Endometrium (tissue), 2 donors: ENCODE measurements at regions not wholly inside any gene's neighbourhood (a gene's known extent, or its start where the extent isn't known, plus 50 kb on each side); places are given as distances from the start of the nearest gene placed in this dataset.

Source experiments
- FAIRE-seq: peaks from 2 replicates; lab custom pipeline; 2012; peaks lifted over from hg19 to GRCh38; lab: Jason Lieb, UNC
- donor health status: control.
- donor health status: control.

- no peak for FAIRE-seq
These were observed 265.2 kb upstream of the PPP2R2D start for GRCh38 chr10:131635564-131636015.

GRCh38 chr10:131636116-131636515 is 264.7 kb upstream of the PPP2R2D start:
- no peak for FAIRE-seq

- FAIRE-seq: no peak
These were observed 263.7 kb upstream of the PPP2R2D start for GRCh38 chr10:131636841-131637724.

GRCh38 chr10:131638049-131638879 is 262.5 kb upstream of the PPP2R2D start:
- no peak for FAIRE-seq

- FAIRE-seq: no peak
These were observed 261.9 kb upstream of the PPP2R2D start for GRCh38 chr10:131638880-131639278.

- FAIRE-seq: no peak
These were observed 260.7 kb upstream of the PPP2R2D start for GRCh38 chr10:131640045-131640644.

GRCh38 chr10:131641231-131641630 is 259.6 kb upstream of the PPP2R2D start:
- no peak for FAIRE-seq

GRCh38 chr10:131641898-131642297 is 258.9 kb upstream of the PPP2R2D start:
- FAIRE-seq: no peak

GRCh38 chr10:131642966-131643365 is 257.8 kb upstream of the PPP2R2D start:
- no peak for FAIRE-seq

- no peak for FAIRE-seq
These were observed 256.5 kb upstream of the PPP2R2D start for GRCh38 chr10:131644289-131644688.

- no peak for FAIRE-seq
These were observed 255.7 kb upstream of the PPP2R2D start for GRCh38 chr10:131644864-131645658.

- no peak for FAIRE-seq
These were observed 255.1 kb upstream of the PPP2R2D start for GRCh38 chr10:131645756-131646155.

- FAIRE-seq: no peak
These were observed 254.0 kb upstream of the PPP2R2D start for GRCh38 chr10:131646551-131647525.

- no peak for FAIRE-seq
These were observed 253.0 kb upstream of the PPP2R2D start for GRCh38 chr10:131647789-131648188.

- no peak for FAIRE-seq
These were observed 252.3 kb upstream of the PPP2R2D start for GRCh38 chr10:131648386-131649020.

- FAIRE-seq: no peak
These were observed 251.2 kb upstream of the PPP2R2D start for GRCh38 chr10:131649617-131650016.

- no peak for FAIRE-seq
These were observed 250.6 kb upstream of the PPP2R2D start for GRCh38 chr10:131650169-131650705.

- FAIRE-seq: no peak
These were observed 249.8 kb upstream of the PPP2R2D start for GRCh38 chr10:131650771-131651673.
